H1 (cell line): ENCODE measurements at regions not wholly inside any gene's neighbourhood (a gene's known extent, or its start where the extent isn't known, plus 50 kb on each side); places are given as distances from the start of the nearest gene placed in this dataset.

Experiments
- CTCF ChIA-PET: fragments of 300-600 bp; sonication (Branson Sonifier 250); formaldehyde crosslinking; loops from one replicate; lab custom pipeline; 2021; ENCODE audit not compliant: partially characterized antibody; lab: Charles Lee
- POLR2A ChIA-PET: fragments of 300-600 bp; sonication (Branson Sonifier 250); formaldehyde crosslinking; loops from one replicate; lab custom pipeline; 2021; ENCODE audit warnings: inconsistent platforms; ENCODE audit not compliant: partially characterized antibody; lab: Charles Lee
- DNase-seq, 2 experiments: peaks; one replicate each; pipeline versions ENCODE4 v3.0.0 to v3.0.0-alpha.2; 2010 to 2022; ENCODE audit warnings: low spot score in 2 of 2, low read depth in 1 of 2, mixed read lengths in 1 of 2
- FAIRE-seq: peaks from 2 replicates; lab custom pipeline; 2011; peaks lifted over from hg19 to GRCh38; lab: Jason Lieb, UNC
- H2AFZ ChIP-seq: 2 replicates; pipeline ENCODE4 v1.8.1; 2012; ENCODE audit warnings: low read length, inconsistent platforms
- H2AK5ac ChIP-seq: 2 replicates; pipeline ENCODE4 v1.6.1; 2013; ENCODE audit warnings: low read depth, low read length
- H2BK120ac ChIP-seq: replicated peaks from 2 replicates; pipeline ENCODE3; 2013; ENCODE audit warnings: low read depth, low read length, inconsistent platforms
- H2BK12ac ChIP-seq: 2 replicates; pipeline ENCODE4 v1.6.1; 2013; ENCODE audit warnings: low read depth, low read length
- H2BK15ac ChIP-seq: 2 replicates; pipeline ENCODE4 v1.6.1; 2013; ENCODE audit warnings: low read length
- H2BK20ac ChIP-seq: 2 replicates; pipeline ENCODE4 v1.6.1; 2013; ENCODE audit warnings: low read length
- H2BK5ac ChIP-seq: 2 replicates; pipeline ENCODE4 v1.6.1; 2013; ENCODE audit warnings: low read depth, low read length
- H3K14ac ChIP-seq: 2 replicates; pipeline ENCODE4 v1.6.1; 2013; ENCODE audit warnings: inconsistent platforms; ENCODE audit not compliant: insufficient read length
- H3K18ac ChIP-seq: 2 replicates; pipeline ENCODE4 v1.6.1; 2013; ENCODE audit warnings: low read length; ENCODE audit errors: extremely low read depth
- H3K23ac ChIP-seq: 2 replicates; pipeline ENCODE4 v1.6.1; 2013; ENCODE audit warnings: inconsistent platforms; ENCODE audit not compliant: insufficient read length
- H3K23me2 ChIP-seq: 2 replicates; pipeline ENCODE4 v1.6.1; 2013; ENCODE audit warnings: low read depth, low read length
- H3K27ac ChIP-seq: 2 replicates; pipeline ENCODE4 v1.6.1; 2011; ENCODE audit warnings: low read depth, low read length, inconsistent platforms
- H3K27me3 ChIP-seq, 4 experiments: replicated peaks in 1 of 4; 1 replicate in 1 of 4; 2 replicates in 3 of 4; pipeline versions ENCODE4 v1.6.1 to v1.8.1; 2011 to 2013; ENCODE audit warnings: low read length in 3 of 4, mild to moderate bottlenecking in 3 of 4, inconsistent platforms in 2 of 4, mixed read lengths in 2 of 4, moderate library complexity in 1 of 4; ENCODE audit not compliant: control insufficient read depth in 3 of 4, insufficient read depth in 3 of 4; ENCODE audit errors: extremely low read depth in 1 of 4
- H3K36me3 ChIP-seq, 4 experiments: 2 replicates each; pipeline versions ENCODE4 v1.6.1 to v1.8.1; 2011 to 2013; ENCODE audit warnings: mild to moderate bottlenecking in 4 of 4, low read length in 3 of 4, moderate library complexity in 2 of 4, control low read depth in 1 of 4, inconsistent platforms in 1 of 4; ENCODE audit not compliant: insufficient read depth in 4 of 4, control insufficient read depth in 2 of 4
- H3K4ac ChIP-seq: replicated peaks from 2 replicates; pipeline ENCODE3; 2013; ENCODE audit warnings: low read length, low read depth, mixed read lengths, inconsistent platforms; ENCODE audit not compliant: insufficient read length
- H3K4me1 ChIP-seq, 4 experiments: replicated peaks in 1 of 4; 1 replicate in 1 of 4; 2 replicates in 3 of 4; pipeline versions ENCODE4 v1.6.1 to v1.8.1; 2011 to 2013; ENCODE audit warnings: low read length in 3 of 4, inconsistent platforms in 2 of 4, mixed read lengths in 1 of 4; ENCODE audit not compliant: insufficient read depth in 4 of 4, control insufficient read depth in 3 of 4
- H3K4me2 ChIP-seq, 2 experiments: 2 replicates each; pipeline versions ENCODE4 v1.6.1 to v1.8.1; 2011 to 2013; ENCODE audit warnings: low read depth in 2 of 2, low read length in 2 of 2, control low read depth in 1 of 2, inconsistent platforms in 1 of 2, mild to moderate bottlenecking in 1 of 2; ENCODE audit not compliant: insufficient read depth in 1 of 2
- H3K4me3 ChIP-seq, 4 experiments: fragments of 200-600, 300-600 bp in 1 of 4; sonication (generic), shearing (Covaris generic), sonication (Bioruptor Twin) in 1 of 4; 2 replicates each; pipeline versions ENCODE4 v1.5.1 to v1.8.1; 2011 to 2016; ENCODE audit warnings: low read length in 4 of 4, low read depth in 3 of 4, control low read depth in 2 of 4, inconsistent platforms in 2 of 4, mild to moderate bottlenecking in 2 of 4, mixed read lengths in 1 of 4, moderate library complexity in 1 of 4; ENCODE audit not compliant: insufficient read depth in 2 of 4; ENCODE audit errors: extremely low read depth in 1 of 4
- H3K56ac ChIP-seq: replicated peaks from 2 replicates; pipeline ENCODE3; 2013; ENCODE audit warnings: low read depth, mild to moderate bottlenecking, mixed read lengths, low read length, inconsistent platforms; ENCODE audit not compliant: insufficient read length
- H3K79me1 ChIP-seq: 2 replicates; pipeline ENCODE4 v1.6.1; 2013; ENCODE audit warnings: low read depth, low read length, control low read depth
- H3K79me2 ChIP-seq, 2 experiments: 2 replicates each; pipeline versions ENCODE4 v1.6.1 to v1.8.1; 2012 to 2013; ENCODE audit warnings: low read length in 2 of 2, mild to moderate bottlenecking in 2 of 2, inconsistent platforms in 1 of 2; ENCODE audit not compliant: insufficient read depth in 2 of 2, control insufficient read depth in 1 of 2
- H3K9ac ChIP-seq, 4 experiments: replicated peaks in 1 of 4; 1 replicate in 1 of 4; 2 replicates in 3 of 4; pipeline versions ENCODE4 v1.6.1 to v1.8.1; 2011 to 2013; ENCODE audit warnings: low read depth in 3 of 4, low read length in 3 of 4, control low read depth in 2 of 4, mild to moderate bottlenecking in 2 of 4, moderate library complexity in 2 of 4, inconsistent platforms in 1 of 4; ENCODE audit errors: extremely low read depth in 1 of 4
- H3K9me3 ChIP-seq, 2 experiments: 2 replicates each; pipeline versions ENCODE4 v1.6.1 to v1.8.1; 2012 to 2013; ENCODE audit warnings: mild to moderate bottlenecking in 2 of 2, moderate library complexity in 2 of 2, control low read depth in 1 of 2, inconsistent platforms in 1 of 2, low read depth in 1 of 2, low read length in 1 of 2, mixed read lengths in 1 of 2; ENCODE audit not compliant: insufficient read depth in 2 of 2
- H4K20me1 ChIP-seq, 2 experiments: replicated peaks in 1 of 2; 2 replicates each; pipeline versions ENCODE3 to v1.8.1; 2011 to 2013; ENCODE audit warnings: inconsistent platforms in 2 of 2, low read length in 2 of 2, mild to moderate bottlenecking in 1 of 2; ENCODE audit not compliant: insufficient read depth in 2 of 2, control insufficient read depth in 1 of 2
- H4K5ac ChIP-seq: 2 replicates; pipeline ENCODE4 v1.6.1; 2013; ENCODE audit warnings: low read length, low read depth, mixed read lengths, inconsistent platforms; ENCODE audit not compliant: insufficient read length
- H4K8ac ChIP-seq: 2 replicates; pipeline ENCODE4 v1.8.0; 2013; ENCODE audit warnings: mild to moderate bottlenecking, moderate library complexity, low read length, inconsistent platforms; ENCODE audit not compliant: insufficient read depth; ENCODE audit errors: extremely low read depth
- H4K91ac ChIP-seq: replicated peaks from 2 replicates; pipeline ENCODE3; 2013; ENCODE audit warnings: low read length, mixed read lengths, inconsistent platforms; ENCODE audit not compliant: insufficient read length
- BCL11A ChIP-seq, 2 experiments: IDR thresholded peaks; one replicate each; pipeline ENCODE4 v1.6.1; 2011; ENCODE audit warnings: low read depth in 2 of 2, low read length in 2 of 2, mild to moderate bottlenecking in 2 of 2
- WGBS, 2 experiments: shearing (Covaris generic) in 1 of 2; methylation state at CpG; one replicate each; pipeline versions ENCODE4 v1.1.6 to v1.1.7; 2013 to 2015; ENCODE audit warnings: low lambda C conversion rate in 2 of 2, mixed read lengths in 2 of 2, inconsistent platforms in 1 of 2, low coverage in 1 of 2, missing lambda C conversion rate in 1 of 2; ENCODE audit not compliant: insufficient replicate concordance in 2 of 2, insufficient coverage in 1 of 2, insufficient read length in 1 of 2; ENCODE audit errors: extremely low coverage in 1 of 2, missing lambda C conversion rate in 1 of 2; 5-methylcytosine and 5-hydroxymethylcytosine counted together

DNA sequence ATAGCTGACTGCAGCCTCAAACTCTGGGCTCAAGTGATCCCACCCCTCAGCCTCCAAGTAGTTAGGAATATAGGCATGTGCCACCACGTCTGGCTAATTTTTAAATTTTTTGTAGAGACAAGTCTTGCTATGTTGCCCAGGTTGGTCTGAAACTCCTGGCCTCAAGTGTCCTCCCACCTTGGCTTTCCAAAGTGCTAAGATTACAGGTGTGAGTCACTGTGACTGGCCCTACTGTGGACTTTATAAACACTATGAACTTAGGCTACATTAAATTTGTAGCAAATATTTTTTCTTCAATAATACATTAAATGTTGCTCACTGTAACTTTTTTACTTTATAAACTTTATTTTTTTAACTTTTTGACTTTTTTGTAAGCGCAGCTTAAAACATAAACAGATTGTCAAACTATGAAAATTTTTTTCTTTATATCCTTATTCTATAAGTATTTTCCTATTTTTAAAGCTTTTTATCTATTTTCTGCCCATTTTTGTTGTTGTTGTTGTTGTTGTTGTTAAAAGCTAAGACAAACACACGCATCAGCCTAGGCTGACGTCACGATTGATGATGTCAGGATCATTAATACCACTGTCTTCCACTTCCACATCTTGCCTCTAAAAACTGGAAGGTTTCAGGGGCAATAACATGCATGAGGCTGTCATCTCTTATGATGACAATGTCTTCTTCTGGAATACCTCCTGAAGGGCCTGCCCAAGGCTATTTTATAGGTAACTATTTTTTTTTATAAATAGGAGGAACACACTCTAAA, 204.2 kb downstream of the KLF5 start:
- H3K79me1 ChIP-seq: no peaks in the 10 kb centered on the region
- no peak overlapping the region for H2BK120ac ChIP-seq
- TF ChIP-seq BCL11A (IDR thresholded peaks at IDR 0.05; ENCODE audit: low read depth in 2 of 2, low read length in 2 of 2): no peak
- H3K23ac ChIP-seq: no peak overlapping the region
- no peak overlapping the region for H4K5ac ChIP-seq
- H2BK15ac ChIP-seq: no peak overlapping the region
- no peak overlapping the region for H3K4me3 ChIP-seq
- FAIRE-seq (no peak), DNase-seq (no peak)
- CTCF ChIA-PET: interaction anchor here (0.7 to 2.9 kb wide), 2 partner anchors 15 to 20 kb away, joined by 3 to 11 read pairs; no protein-coding TSS in a partner anchor
- WGBS, 2 experiments: 84% methylated on average over 5 of the region's 5 CpGs; no CpG with 5 or more reads in 1 of the 2 experiments
- H4K8ac ChIP-seq: no peak overlapping the region
- H2BK12ac ChIP-seq: no peak overlapping the region
- no peak overlapping the region for H3K27ac ChIP-seq
- H4K91ac ChIP-seq: no peak overlapping the region
- H2BK20ac ChIP-seq: no peak overlapping the region
- H2AFZ ChIP-seq: no peak overlapping the region
- H3K56ac ChIP-seq: no peak overlapping the region
- no peaks in the 10 kb centered on the region for H3K23me2 ChIP-seq
- H3K27me3 ChIP-seq: no peaks in the 10 kb centered on the region
- H3K36me3 ChIP-seq: no peaks in the 10 kb centered on the region
- no peaks in the 10 kb centered on the region; a peak in 1 of 7 replicates for H3K4me1 ChIP-seq
- no peaks in the 10 kb centered on the region for H3K9me3 ChIP-seq
- H3K4me2 ChIP-seq: no peak overlapping the region
- no peak overlapping the region for H2BK5ac ChIP-seq
- H3K18ac ChIP-seq: no peak overlapping the region
- no peaks in the 10 kb centered on the region for H4K20me1 ChIP-seq
- H3K9ac ChIP-seq: no peak overlapping the region
- no peak overlapping the region for H2AK5ac ChIP-seq
- no peak overlapping the region for H3K14ac ChIP-seq
- H3K4ac ChIP-seq: no peak overlapping the region
- H3K79me2 ChIP-seq: no peaks in the 10 kb centered on the region
- POLR2A ChIA-PET: no interaction called here
